K562 (cell line): ENCODE measurements at regions not wholly inside any gene's neighbourhood (a gene's known extent, or its start where the extent isn't known, plus 50 kb on each side); places are given as distances from the start of the nearest gene placed in this dataset.

Experiments
- CEBPB ChIP-seq: fragments of 450-650 bp; IDR thresholded peaks from 2 replicates; pipeline ENCODE4 v1.6.1; 2016; ENCODE audit warnings: missing genetic modification characterization, missing compliant biosample characterization
- LARP7 ChIP-seq: fragments of 450-650 bp; IDR thresholded peaks from 2 replicates; pipeline ENCODE4 v1.6.1; 2016
- POLR2A ChIP-seq: fragments of 450-650 bp; conservative IDR thresholded peaks from 2 replicates; pipeline ENCODE4 v1.6.1; 2016
- RBFOX2 ChIP-seq: fragments of 200-400 bp; formaldehyde crosslinking; IDR thresholded peaks from 2 replicates; pipeline ENCODE4 v1.6.1; 2017; ENCODE audit warnings: low read depth, mild to moderate bottlenecking, low read length, moderate library complexity
- SP2 ChIP-seq: IDR thresholded peaks from 2 replicates; pipeline ENCODE4 v1.6.1; 2011; ENCODE audit warnings: mild to moderate bottlenecking, low read depth, low read length, moderate library complexity; ENCODE audit not compliant: poor library complexity, severe bottlenecking; ENCODE audit errors: extremely low read depth
- SREBF1 ChIP-seq: fragments of 150-350 bp; IDR thresholded peaks from 2 replicates; pipeline ENCODE4 v1.6.1; 2014; ENCODE audit warnings: antibody characterized with exemption, low read depth, low read length, borderline replicate concordance
- TBP ChIP-seq: optimal IDR thresholded peaks from 2 replicates; pipeline ENCODE3; 2011; ENCODE audit warnings: low read depth, low read length, improper control_type of control experiment
- TEAD4 ChIP-seq, 2 experiments: sonication (generic) in 1 of 2; formaldehyde crosslinking in 1 of 2; IDR thresholded peaks; 2 replicates each; pipeline versions ENCODE4 v1.6.1 to v1.8.0; 2012 to 2022; ENCODE audit warnings: borderline replicate concordance in 1 of 2, inconsistent platforms in 1 of 2, low read length in 1 of 2, mild to moderate bottlenecking in 1 of 2, missing genetic modification reagents in 1 of 2
- TSC22D4 ChIP-seq: fragments of 450-650 bp; IDR thresholded peaks from 2 replicates; pipeline ENCODE4 v1.6.1; 2016; ENCODE audit warnings: missing genetic modification characterization, missing biosample characterization, control low read depth
- ZZZ3 ChIP-seq: fragments of 450-650 bp; IDR thresholded peaks from 2 replicates; pipeline ENCODE4 v1.6.1; 2016; ENCODE audit warnings: antibody characterized with exemption, mild to moderate bottlenecking, moderate library complexity
- TF ChIP-seq, protein P1 (sequence below), 3 experiments: IDR thresholded peaks in 2 of 3; conservative IDR thresholded peaks in 1 of 3; 2 replicates each; pipeline ENCODE4 v1.5.1; 2011 to 2012; ENCODE audit warnings: low read length in 3 of 3, mild to moderate bottlenecking in 3 of 3, control low read depth in 2 of 3, improper control_type of control experiment in 1 of 3, inconsistent platforms in 1 of 3, low read depth in 1 of 3, mixed read lengths in 1 of 3, moderate library complexity in 1 of 3; ENCODE audit not compliant: insufficient read depth in 2 of 3
- TF ChIP-seq, protein P2 (sequence below), 2 experiments: fragments of 450-650 bp in 1 of 2; IDR thresholded peaks; 2 replicates each; pipeline ENCODE4 v1.6.1; 2011 to 2017; ENCODE audit warnings: low read depth in 2 of 2, antibody characterized with exemption in 1 of 2, borderline replicate concordance in 1 of 2, low read length in 1 of 2, mild to moderate bottlenecking in 1 of 2, mixed read lengths in 1 of 2; ENCODE audit not compliant: control insufficient read depth in 1 of 2

DNA sequence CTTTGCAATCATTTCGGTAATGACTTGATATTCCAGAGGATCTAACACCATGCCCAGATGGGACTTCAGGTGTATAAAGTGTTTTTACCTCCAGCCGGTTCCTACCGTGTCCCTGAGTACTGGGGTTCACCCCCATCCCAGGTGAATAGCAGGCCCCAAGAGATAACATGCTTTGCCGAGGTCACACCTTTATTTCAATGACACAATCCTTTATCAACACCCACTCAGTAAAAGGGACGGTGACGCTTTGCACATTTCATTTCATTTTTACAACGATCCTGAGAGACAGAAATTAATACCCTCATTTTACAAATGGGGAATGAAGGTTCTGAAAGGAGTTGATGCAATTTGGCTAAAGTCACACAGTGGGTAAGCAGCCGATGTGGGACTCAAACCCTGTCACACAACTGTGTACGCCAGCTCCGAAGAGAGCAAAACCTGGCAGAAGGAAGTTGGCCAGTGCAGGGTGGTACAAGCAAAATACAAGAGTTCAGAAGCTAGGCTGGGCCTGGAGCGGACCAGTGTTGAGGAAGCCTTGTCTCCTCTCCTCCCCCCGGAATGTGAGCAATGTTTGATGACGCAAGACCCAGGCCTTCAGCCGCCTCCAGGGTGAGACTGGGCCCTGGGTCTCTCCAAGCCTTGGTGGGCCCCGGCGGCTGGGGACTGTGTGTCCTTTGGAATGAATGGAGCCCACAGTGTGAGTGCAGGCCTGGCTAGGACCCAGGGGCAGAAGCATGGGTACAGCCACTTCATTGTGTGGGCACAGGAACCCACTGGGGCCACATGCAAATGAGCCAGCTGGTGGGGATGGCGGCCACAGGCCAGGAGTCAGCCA, 139.6 kb upstream of the MYCN start (continued):
- TF ChIP-seq, protein P1, sequence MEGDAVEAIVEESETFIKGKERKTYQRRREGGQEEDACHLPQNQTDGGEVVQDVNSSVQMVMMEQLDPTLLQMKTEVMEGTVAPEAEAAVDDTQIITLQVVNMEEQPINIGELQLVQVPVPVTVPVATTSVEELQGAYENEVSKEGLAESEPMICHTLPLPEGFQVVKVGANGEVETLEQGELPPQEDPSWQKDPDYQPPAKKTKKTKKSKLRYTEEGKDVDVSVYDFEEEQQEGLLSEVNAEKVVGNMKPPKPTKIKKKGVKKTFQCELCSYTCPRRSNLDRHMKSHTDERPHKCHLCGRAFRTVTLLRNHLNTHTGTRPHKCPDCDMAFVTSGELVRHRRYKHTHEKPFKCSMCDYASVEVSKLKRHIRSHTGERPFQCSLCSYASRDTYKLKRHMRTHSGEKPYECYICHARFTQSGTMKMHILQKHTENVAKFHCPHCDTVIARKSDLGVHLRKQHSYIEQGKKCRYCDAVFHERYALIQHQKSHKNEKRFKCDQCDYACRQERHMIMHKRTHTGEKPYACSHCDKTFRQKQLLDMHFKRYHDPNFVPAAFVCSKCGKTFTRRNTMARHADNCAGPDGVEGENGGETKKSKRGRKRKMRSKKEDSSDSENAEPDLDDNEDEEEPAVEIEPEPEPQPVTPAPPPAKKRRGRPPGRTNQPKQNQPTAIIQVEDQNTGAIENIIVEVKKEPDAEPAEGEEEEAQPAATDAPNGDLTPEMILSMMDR (IDR thresholded peaks at IDR 0.05 in 2 of 3, conservative IDR thresholded peaks at IDR 0.05 in 1 of 3; ENCODE audit: insufficient read depth in 2 of 3, low read depth in 1 of 3, low read length in 3 of 3) = no peak
- TF ChIP-seq CEBPB (tag) (peak; percentile 74), TEAD4 (IDR thresholded peaks at IDR 0.05; ENCODE audit: low read length) (peak; percentile 39; the same call in 1 of the 2 replicates), TEAD4 (CRISPR knock-in tag; IDR thresholded peaks at IDR 0.05; ENCODE audit: borderline replicate concordance) (no peak), SREBF1 (no peak), RBFOX2 (no peak), POLR2A (no peak), ZZZ3 (no peak), LARP7 (no peak), SP2 (no peak), TBP (no peak), TSC22D4 (tag) (no peak)
- TF ChIP-seq, protein P2, sequence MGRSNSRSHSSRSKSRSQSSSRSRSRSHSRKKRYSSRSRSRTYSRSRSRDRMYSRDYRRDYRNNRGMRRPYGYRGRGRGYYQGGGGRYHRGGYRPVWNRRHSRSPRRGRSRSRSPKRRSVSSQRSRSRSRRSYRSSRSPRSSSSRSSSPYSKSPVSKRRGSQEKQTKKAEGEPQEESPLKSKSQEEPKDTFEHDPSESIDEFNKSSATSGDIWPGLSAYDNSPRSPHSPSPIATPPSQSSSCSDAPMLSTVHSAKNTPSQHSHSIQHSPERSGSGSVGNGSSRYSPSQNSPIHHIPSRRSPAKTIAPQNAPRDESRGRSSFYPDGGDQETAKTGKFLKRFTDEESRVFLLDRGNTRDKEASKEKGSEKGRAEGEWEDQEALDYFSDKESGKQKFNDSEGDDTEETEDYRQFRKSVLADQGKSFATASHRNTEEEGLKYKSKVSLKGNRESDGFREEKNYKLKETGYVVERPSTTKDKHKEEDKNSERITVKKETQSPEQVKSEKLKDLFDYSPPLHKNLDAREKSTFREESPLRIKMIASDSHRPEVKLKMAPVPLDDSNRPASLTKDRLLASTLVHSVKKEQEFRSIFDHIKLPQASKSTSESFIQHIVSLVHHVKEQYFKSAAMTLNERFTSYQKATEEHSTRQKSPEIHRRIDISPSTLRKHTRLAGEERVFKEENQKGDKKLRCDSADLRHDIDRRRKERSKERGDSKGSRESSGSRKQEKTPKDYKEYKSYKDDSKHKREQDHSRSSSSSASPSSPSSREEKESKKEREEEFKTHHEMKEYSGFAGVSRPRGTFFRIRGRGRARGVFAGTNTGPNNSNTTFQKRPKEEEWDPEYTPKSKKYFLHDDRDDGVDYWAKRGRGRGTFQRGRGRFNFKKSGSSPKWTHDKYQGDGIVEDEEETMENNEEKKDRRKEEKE (IDR thresholded peaks at IDR 0.05; ENCODE audit: borderline replicate concordance in 1 of 2, control insufficient read depth in 1 of 2, low read depth in 2 of 2, low read length in 1 of 2) = no peak
